Neuronal stem cell (in vitro differentiated cells): ENCODE measurements at regions not wholly inside any gene's neighbourhood (a gene's known extent, or its start where the extent isn't known, plus 50 kb on each side); places are given as distances from the start of the nearest gene placed in this dataset.
"Not testable (repeated sequence)": the region's sequence is repeated elsewhere in the genome, so short reads cannot be mapped to it uniquely, and the experiment has no call there.

Experiments used
- DNase-seq: peaks from one replicate; pipeline ENCODE4 v3.0.0-alpha.2; 2013; ENCODE audit warnings: low spot score
- H2AFZ ChIP-seq: one replicate; pipeline ENCODE4 v1.6.1; 2013; ENCODE audit warnings: mild to moderate bottlenecking, low read length, inconsistent platforms
- H2AK5ac ChIP-seq: 2 replicates; pipeline ENCODE4 v1.6.1; 2013; ENCODE audit warnings: low read depth, mild to moderate bottlenecking, inconsistent platforms, low read length, moderate library complexity, mixed read lengths
- H2BK120ac ChIP-seq: 2 replicates; pipeline ENCODE4 v1.6.1; 2013; ENCODE audit warnings: low read depth, mild to moderate bottlenecking, inconsistent platforms, low read length, moderate library complexity, mixed read lengths
- H2BK12ac ChIP-seq: one replicate; pipeline ENCODE4 v1.6.1; 2013; ENCODE audit warnings: low read length, inconsistent platforms
- H2BK15ac ChIP-seq: 2 replicates; pipeline ENCODE4 v1.6.1; 2013; ENCODE audit warnings: mild to moderate bottlenecking, low read length, inconsistent platforms, mixed read lengths
- H2BK5ac ChIP-seq: one replicate; pipeline ENCODE4 v1.6.1; 2013; ENCODE audit warnings: inconsistent platforms, mild to moderate bottlenecking, low read length, moderate library complexity
- H3K14ac ChIP-seq: one replicate; pipeline ENCODE4 v1.6.1; 2013; ENCODE audit warnings: low read length, inconsistent platforms
- H3K18ac ChIP-seq: 2 replicates; pipeline ENCODE4 v1.6.1; 2013; ENCODE audit warnings: low read length, inconsistent platforms
- H3K23ac ChIP-seq: 2 replicates; pipeline ENCODE4 v1.6.1; 2013; ENCODE audit warnings: low read depth, mild to moderate bottlenecking, mixed read lengths, low read length, inconsistent platforms; ENCODE audit not compliant: poor library complexity
- H3K27ac ChIP-seq: replicated peaks from 3 replicates; pipeline ENCODE4 v1.5.1; 2013; ENCODE audit warnings: low read length, inconsistent platforms
- H3K27me3 ChIP-seq, 3 experiments: 2 replicates each; pipeline ENCODE4 v1.6.1; 2013; ENCODE audit warnings: low read length in 3 of 3, mild to moderate bottlenecking in 2 of 3, inconsistent platforms in 1 of 3, low read depth in 1 of 3, mixed read lengths in 1 of 3, moderate library complexity in 1 of 3; ENCODE audit not compliant: control insufficient read depth in 3 of 3, insufficient read depth in 3 of 3
- H3K36me3 ChIP-seq, 2 donors: replicated peaks in 1 of 2; 2 replicates each; pipeline ENCODE4 v1.6.1; 2013; ENCODE audit warnings: low read length in 2 of 2; ENCODE audit not compliant: control insufficient read depth in 2 of 2, insufficient read depth in 2 of 2
- H3K4ac ChIP-seq: 2 replicates; pipeline ENCODE4 v1.6.1; 2013; ENCODE audit warnings: inconsistent platforms, mild to moderate bottlenecking, low read length, moderate library complexity
- H3K4me1 ChIP-seq, 2 donors: 1 replicate in 1 of 2; 2 replicates in 1 of 2; pipeline ENCODE4 v1.6.1; 2013; ENCODE audit warnings: low read length in 2 of 2, low read depth in 1 of 2; ENCODE audit not compliant: control insufficient read depth in 2 of 2, insufficient read depth in 1 of 2
- H3K4me2 ChIP-seq: one replicate; pipeline ENCODE4 v1.6.1; 2013; ENCODE audit warnings: mild to moderate bottlenecking, low read length, inconsistent platforms; ENCODE audit not compliant: insufficient read depth, poor library complexity, severe bottlenecking
- H3K4me3 ChIP-seq, 2 donors: 2 replicates each; pipeline ENCODE4 v1.5.1; 2013; ENCODE audit warnings: low read length in 2 of 2, mild to moderate bottlenecking in 2 of 2, inconsistent platforms in 1 of 2, moderate library complexity in 1 of 2
- H3K79me1 ChIP-seq: one replicate; pipeline ENCODE4 v1.6.1; 2013; ENCODE audit warnings: low read depth, mild to moderate bottlenecking, inconsistent platforms, low read length, moderate library complexity
- H3K9ac ChIP-seq: one replicate; pipeline ENCODE4 v1.6.1; 2013; ENCODE audit warnings: mild to moderate bottlenecking, low read depth, low read length, inconsistent platforms; ENCODE audit not compliant: poor library complexity
- H3K9me3 ChIP-seq, 2 donors: replicated peaks in 1 of 2; 2 replicates each; pipeline versions ENCODE3 to v1.6.1; 2013; ENCODE audit warnings: low read length in 2 of 2, mild to moderate bottlenecking in 2 of 2, inconsistent platforms in 1 of 2, low read depth in 1 of 2, mixed read lengths in 1 of 2, moderate library complexity in 1 of 2; ENCODE audit not compliant: control insufficient read depth in 2 of 2, insufficient read depth in 1 of 2
- H4K8ac ChIP-seq: one replicate; pipeline ENCODE4 v1.6.1; 2013; ENCODE audit warnings: low read depth, mild to moderate bottlenecking, inconsistent platforms, low read length, moderate library complexity
- H4K91ac ChIP-seq: one replicate; pipeline ENCODE4 v1.6.1; 2013; ENCODE audit warnings: low read length, low read depth, mild to moderate bottlenecking, inconsistent platforms; ENCODE audit not compliant: poor library complexity
- WGBS, 2 donors: extraction: QIAGEN DNeasy Blood & Tissue Kit; methylation state at CpG; one replicate each; pipeline ENCODE4 v1.1.7; 2013; ENCODE audit warnings: missing lambda C conversion rate in 2 of 2, mixed read lengths in 1 of 2; ENCODE audit not compliant: insufficient read length in 2 of 2, insufficient replicate concordance in 1 of 2; ENCODE audit errors: extremely low coverage in 2 of 2; 5-methylcytosine and 5-hydroxymethylcytosine counted together

- not testable (repeated sequence) for H3K4me3 ChIP-seq, H3K9me3 ChIP-seq, H3K14ac ChIP-seq, H2BK5ac ChIP-seq, H3K23ac ChIP-seq, H3K27me3 ChIP-seq, H3K18ac ChIP-seq, H3K36me3 ChIP-seq, H3K4ac ChIP-seq, H2AFZ ChIP-seq, H2AK5ac ChIP-seq, H3K4me1 ChIP-seq, H3K27ac ChIP-seq, DNase-seq, H4K91ac ChIP-seq, H3K79me1 ChIP-seq, H3K4me2 ChIP-seq, H2BK12ac ChIP-seq, H3K9ac ChIP-seq, H2BK120ac ChIP-seq, H2BK15ac ChIP-seq, H4K8ac ChIP-seq
- no CpG with 5 or more reads among the region's 3 CpGs for WGBS, 2 donors
Measured at GRCh38 chr1:206280683-206281082, 77.3 kb downstream of the SRGAP2 start.

DNA sequence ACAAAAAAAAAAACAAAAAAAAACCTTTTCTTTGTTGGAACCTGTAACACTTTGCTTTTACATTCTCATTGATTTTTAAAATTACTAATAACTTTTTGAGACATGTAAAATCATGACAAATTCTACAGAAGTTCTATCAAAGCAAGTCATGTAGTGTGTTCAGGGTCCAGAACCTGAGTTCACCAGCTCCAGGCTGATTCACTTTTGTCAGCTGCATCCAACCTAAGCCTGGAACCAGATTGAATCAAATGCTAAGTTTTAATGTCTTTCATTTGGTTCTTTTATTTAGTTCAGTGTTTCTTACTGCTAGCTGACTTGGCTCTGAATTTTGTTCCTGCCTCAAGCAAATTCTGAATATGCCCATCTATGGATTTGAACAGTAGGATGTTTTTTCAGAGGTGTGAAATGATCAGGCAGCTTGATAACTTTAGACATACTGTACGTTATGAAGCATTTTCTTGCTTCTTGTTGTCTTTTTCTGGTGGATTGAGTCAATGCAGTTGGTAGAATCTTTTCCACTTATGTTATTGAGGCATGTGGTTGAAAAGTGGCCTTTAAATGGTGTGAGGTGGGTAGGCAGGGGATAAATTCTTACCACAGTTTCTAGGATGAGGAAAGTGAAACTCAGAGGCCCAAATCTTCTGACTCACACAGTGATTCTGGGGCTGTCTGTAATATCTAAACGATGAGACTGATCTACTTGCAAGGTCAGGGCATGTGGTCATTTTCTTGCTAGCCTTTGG is 78.7 kb downstream of the SRGAP2 start:
- WGBS, 2 donors, result no CpG with 5 or more reads among the region's 2 CpGs
- H2BK120ac ChIP-seq, H3K4me2 ChIP-seq, H3K36me3 ChIP-seq, H3K18ac ChIP-seq, H3K27me3 ChIP-seq, H3K4me1 ChIP-seq, DNase-seq, H2AK5ac ChIP-seq, H3K23ac ChIP-seq, H2AFZ ChIP-seq, H2BK15ac ChIP-seq, H3K14ac ChIP-seq, H3K27ac ChIP-seq, H4K91ac ChIP-seq, H3K9me3 ChIP-seq, H3K4ac ChIP-seq, H3K4me3 ChIP-seq, H3K9ac ChIP-seq, H2BK5ac ChIP-seq, H4K8ac ChIP-seq, H2BK12ac ChIP-seq, H3K79me1 ChIP-seq: not testable (repeated sequence)

DNA sequence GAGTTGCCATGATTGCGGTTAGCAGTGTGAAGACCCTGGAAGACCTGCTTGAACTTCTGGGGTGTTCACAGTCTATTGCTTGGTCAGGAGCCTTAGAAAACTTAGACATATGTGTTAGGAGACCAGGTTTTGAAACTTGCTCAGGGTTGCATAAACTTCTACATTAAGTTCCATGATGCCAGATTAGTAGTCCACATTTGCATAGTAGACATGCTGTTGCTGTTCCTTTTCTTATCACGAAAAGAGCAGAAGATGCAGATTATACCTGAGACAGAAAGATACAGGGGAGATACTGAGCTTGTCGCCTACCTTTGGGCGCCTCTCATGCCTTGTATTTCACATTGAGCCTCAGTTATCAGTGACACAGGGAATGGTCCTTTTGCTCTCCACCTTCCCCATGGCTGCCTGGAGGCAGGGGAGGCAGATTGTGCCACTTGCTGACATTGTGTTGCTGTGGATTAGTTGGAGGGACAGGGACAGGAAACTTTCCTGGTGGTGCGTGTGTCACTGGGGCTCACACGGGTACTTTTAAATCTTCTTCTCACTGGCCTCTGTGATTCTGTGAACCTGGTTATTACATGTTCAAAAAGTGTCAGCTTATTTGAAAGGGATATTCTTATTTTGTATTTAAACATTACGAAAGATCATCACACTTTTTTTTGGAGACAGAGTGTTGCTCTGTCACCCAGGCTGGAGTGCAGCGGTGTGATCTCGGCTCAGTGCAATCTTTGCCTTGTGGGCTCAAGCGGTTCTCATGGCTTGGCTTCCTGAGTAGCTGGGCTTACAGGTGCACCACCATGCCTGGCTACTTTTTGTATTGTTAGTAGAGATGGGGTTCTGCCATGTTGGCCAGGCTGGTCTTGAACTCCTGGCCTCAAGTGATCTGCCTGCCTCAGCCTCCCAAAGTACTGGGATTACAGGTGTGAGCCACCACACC is 82.0 kb downstream of the SRGAP2 start:
- not testable (repeated sequence) for H3K23ac ChIP-seq, H3K18ac ChIP-seq, H4K91ac ChIP-seq, H3K9me3 ChIP-seq, H2AK5ac ChIP-seq, H3K4me2 ChIP-seq, H3K36me3 ChIP-seq, H2BK12ac ChIP-seq, H3K27me3 ChIP-seq, H2AFZ ChIP-seq, H2BK120ac ChIP-seq, H2BK5ac ChIP-seq, H3K79me1 ChIP-seq, H3K4ac ChIP-seq, H3K4me3 ChIP-seq, H3K27ac ChIP-seq, H3K4me1 ChIP-seq, H3K9ac ChIP-seq, H3K14ac ChIP-seq, H2BK15ac ChIP-seq, DNase-seq, H4K8ac ChIP-seq
- no CpG with 5 or more reads among the region's 10 CpGs for WGBS, 2 donors

DNA sequence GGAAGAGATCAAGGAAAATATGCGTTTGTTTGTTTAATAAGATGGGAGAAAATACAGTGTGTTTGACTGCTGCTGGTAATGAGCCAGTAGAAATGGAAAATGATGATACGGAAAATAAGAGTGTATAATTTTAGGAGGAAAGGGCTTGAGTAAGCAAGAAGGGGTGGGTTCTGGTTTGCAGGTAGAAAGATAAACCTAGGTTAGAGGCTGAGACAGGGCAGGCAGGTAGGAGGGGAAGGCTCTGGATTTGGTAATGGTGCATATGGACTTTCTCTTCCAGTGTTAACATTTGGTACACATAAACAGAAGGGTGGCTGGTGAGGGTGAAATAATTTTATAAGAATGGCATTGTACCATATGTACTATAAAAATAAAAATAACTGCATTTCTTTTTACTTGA is 84.4 kb downstream of the SRGAP2 start:
- H3K4ac ChIP-seq, H2AFZ ChIP-seq, H4K8ac ChIP-seq, H3K36me3 ChIP-seq, H2BK12ac ChIP-seq, H3K79me1 ChIP-seq, H3K9me3 ChIP-seq, H2BK120ac ChIP-seq, H4K91ac ChIP-seq, H3K4me1 ChIP-seq, H3K27ac ChIP-seq, H2AK5ac ChIP-seq, DNase-seq, H2BK5ac ChIP-seq, H3K4me3 ChIP-seq, H3K23ac ChIP-seq, H3K4me2 ChIP-seq, H3K14ac ChIP-seq, H3K9ac ChIP-seq, H3K27me3 ChIP-seq, H3K18ac ChIP-seq, H2BK15ac ChIP-seq: not testable (repeated sequence)
- no CpG with 5 or more reads among the region's 2 CpGs for WGBS, 2 donors
